Testis (tissue), 2 donors: ENCODE measurements at regions not wholly inside any gene's neighbourhood (a gene's known extent, or its start where the extent isn't known, plus 50 kb on each side); places are given as distances from the start of the nearest gene placed in this dataset.

ENCODE experiments used
- POLR2A ChIP-seq: fragments of 450-650 bp; IDR thresholded peaks from one replicate; pipeline ENCODE4 v1.6.1; 2017; ENCODE audit warnings: antibody characterized with exemption, mild to moderate bottlenecking, moderate library complexity
- TF ChIP-seq, protein P1 (sequence below), 3 experiments: fragments of 450-650 bp in 2 of 3; fragments of 200-600 bp in 1 of 3; sonication (generic) in 1 of 3; IDR thresholded peaks; one replicate each; pipeline ENCODE4 v1.5.1; 2016 to 2019; ENCODE audit warnings: antibody characterized with exemption in 3 of 3, mild to moderate bottlenecking in 2 of 3, moderate library complexity in 1 of 3

DNA sequence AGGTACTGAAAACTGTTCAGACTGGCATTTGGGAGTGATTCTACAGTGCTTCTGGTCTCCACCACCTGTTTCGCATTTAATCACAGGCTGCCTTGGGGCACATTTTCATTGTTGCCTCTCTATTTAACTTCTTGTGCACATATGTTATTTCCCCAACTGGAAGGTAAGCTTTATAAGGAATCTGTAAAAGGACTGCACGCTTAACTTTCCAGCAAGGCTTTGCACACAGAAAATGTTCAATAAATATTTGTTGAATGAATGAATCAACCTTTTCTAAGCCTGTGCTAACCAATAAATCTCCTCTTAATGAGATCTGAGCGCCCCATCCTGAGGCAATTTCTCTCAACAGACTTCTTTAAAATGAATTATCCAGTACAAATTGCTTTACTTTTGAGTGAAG is 84.3 kb upstream of the ARHGAP29 start:
- TF ChIP-seq POLR2A = no peak
- TF ChIP-seq, protein P1, sequence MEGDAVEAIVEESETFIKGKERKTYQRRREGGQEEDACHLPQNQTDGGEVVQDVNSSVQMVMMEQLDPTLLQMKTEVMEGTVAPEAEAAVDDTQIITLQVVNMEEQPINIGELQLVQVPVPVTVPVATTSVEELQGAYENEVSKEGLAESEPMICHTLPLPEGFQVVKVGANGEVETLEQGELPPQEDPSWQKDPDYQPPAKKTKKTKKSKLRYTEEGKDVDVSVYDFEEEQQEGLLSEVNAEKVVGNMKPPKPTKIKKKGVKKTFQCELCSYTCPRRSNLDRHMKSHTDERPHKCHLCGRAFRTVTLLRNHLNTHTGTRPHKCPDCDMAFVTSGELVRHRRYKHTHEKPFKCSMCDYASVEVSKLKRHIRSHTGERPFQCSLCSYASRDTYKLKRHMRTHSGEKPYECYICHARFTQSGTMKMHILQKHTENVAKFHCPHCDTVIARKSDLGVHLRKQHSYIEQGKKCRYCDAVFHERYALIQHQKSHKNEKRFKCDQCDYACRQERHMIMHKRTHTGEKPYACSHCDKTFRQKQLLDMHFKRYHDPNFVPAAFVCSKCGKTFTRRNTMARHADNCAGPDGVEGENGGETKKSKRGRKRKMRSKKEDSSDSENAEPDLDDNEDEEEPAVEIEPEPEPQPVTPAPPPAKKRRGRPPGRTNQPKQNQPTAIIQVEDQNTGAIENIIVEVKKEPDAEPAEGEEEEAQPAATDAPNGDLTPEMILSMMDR (IDR thresholded peaks at IDR 0.05) = no peak
